T-helper 1 cell treated with Interleukin-12 subunit alpha and Interleukin-12 subunit beta and Interleukin-4 antibody, amounts not matched to agents 30 ng/mL and 1 ng/mL, for 36 hours (primary cell): ENCODE measurements at regions not wholly inside any gene's neighbourhood (a gene's known extent, or its start where the extent isn't known, plus 50 kb on each side); places are given as distances from the start of the nearest gene placed in this dataset.

ENCODE experiments used
- intact Hi-C: fragments of 100-400 bp; cut with micrococcal nuclease; formaldehyde crosslinking; loops from one replicate; pipeline ENCODE4 v1.15.1; 2024

DNA sequence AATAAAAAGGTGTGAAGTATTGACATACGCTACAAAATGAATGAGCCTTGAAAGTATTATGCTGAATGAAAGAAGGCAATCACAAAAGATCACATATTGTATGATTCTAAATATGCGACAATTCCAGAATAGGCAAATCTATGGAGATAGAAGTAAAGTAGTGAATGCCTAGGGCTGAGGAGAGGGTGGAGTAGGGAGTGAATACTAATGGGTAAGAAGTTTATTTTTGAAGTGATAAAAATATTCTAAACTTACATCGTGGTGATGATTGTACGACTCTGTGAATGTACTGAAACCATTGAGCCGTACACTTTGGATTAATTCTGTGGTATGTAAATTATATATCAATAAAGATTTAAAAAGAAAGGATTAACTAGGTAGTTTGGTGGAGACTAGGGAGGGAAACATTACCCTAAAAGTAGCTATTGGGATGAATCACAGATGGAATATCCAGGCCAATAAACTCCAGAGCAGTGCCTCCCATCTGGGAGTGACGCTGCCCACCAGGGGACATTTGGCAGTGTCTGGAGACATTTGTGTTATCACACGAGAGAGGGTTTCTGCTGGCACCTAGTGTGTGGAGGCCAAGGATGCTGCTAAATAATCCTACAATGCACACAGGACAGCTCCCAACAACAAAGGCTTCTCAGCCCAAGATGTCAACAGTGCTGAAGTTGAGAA lies 214.2 kb upstream of the PCSK2 start:
- intact Hi-C loops = no loop called here

DNA sequence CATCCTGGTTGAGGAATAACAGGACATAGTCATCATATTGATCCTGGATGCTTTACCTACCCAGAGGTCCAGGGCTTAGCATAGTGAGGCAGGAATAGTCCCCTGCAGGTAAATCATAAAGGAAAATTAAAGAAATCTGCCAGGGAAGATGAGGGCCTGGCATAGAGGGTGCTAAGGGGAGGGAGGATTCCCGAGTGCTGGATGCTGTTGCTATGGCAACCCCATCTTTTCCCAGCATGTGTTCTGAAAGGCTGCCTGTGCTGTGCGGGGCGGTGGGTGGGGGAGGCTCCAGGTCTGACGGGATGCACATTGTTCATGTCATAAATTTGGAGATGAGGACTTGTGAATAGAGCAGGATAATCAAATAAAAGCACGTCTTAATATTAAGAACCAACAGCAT lies 212.6 kb upstream of the PCSK2 start:
- intact Hi-C loops = no loop called here

DNA sequence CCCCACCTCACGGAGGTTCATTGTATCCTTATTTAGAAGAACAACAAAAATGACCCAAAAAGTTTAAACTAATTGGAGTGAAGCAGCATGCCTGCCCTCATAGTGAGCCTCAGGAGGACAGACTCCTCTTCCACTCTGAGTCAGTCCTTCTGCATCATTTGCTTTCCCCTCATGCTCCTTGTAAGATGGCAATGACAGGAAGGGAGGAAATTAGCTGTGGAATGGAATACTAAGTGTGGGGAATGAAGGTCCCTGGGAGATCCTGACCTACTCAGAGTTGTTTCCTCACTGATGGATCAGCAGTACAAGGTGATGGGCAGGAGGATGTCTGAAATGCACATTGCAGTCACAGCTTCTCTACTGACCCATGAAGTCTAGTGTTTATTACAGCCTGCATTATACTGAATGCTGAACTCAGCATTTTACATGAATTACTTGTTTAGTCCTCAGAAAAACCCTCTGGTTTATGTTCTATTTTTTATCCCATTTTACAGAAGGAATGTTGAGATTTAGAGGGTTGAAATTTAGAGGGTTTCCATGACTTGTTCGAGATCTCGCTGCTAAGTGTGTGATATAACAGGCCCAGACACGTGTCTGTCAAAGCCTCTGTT lies 212.0 kb upstream of the PCSK2 start:
- intact Hi-C loops = no loop called here

DNA sequence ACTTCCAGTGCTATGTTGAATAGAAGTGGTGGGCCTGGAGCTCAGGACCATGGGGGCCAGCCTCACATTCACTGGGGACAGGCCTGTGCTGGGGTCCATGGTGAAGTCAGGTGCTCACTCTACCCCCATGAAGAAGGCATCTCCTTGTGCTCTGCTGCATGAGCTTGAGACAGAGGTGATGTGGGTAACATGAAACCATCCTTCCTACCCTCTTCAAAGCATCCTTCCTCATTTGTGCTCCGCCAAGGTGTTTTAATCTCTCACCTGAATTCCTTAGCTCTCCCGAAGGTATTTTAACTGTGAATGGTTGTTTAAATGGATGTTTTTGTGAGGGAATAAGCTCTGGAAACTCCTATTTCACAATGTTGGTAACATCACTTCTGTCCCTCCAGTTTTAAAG lies 209.6 kb upstream of the PCSK2 start:
- intact Hi-C loops = no loop called here

DNA sequence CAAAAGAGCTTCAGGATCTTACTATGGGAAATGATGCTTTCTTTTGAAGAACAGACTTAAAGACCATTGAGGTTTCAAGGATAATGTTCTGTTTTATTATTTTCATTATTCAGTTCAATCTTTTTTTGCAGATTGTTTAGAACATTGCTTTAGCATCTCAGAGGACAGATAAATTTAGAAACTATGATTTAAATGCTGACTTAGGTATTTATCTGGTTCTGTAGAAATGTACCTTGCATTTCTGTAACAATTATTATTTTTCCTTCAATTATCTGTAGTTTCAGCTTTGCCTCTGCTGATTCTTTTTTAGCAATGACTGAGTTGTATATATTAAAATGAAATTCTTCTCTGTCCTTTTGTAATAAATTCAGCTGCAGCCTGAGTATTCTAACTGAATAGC lies 205.4 kb upstream of the PCSK2 start:
- intact Hi-C loops = no loop called here

DNA sequence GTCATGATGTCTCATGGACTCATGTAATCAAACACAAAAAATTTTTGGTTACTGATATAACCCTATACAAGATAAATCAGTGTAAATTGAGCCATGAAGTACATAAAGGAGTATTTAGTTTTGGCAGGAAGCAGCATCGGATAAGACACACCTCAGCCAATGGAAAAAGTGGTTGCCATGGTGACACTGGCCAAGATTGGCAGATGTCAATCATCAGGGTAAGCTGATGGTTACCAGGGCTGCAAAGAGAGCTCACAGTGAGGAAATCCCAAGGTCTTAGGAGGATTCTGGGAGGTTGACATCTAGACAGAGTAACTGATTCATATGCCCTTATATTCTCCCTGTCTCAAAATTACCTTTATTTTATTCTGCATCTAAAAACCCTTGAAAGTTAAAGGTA lies 203.8 kb upstream of the PCSK2 start:
- intact Hi-C loops = no loop called here

DNA sequence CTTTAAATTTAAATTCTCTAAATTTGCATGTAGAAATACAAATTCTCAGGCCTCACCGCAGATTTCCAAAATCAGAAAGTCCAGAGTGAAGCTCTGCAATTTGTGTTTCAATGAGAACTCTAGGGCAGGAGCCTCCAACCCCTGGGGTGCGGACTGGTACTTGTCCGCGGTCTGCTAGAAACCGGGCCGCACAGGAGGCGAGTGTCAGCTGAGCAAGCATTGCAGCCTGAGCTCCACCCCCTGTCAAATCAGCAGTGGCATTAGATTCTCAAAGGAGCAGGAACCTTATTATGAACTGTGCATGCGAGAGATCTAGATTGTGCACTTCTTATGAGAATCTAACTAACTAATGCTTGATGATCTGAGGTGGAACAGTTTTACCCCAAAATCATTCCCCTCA lies 203.0 kb upstream of the PCSK2 start:
- intact Hi-C loops = no loop called here

DNA sequence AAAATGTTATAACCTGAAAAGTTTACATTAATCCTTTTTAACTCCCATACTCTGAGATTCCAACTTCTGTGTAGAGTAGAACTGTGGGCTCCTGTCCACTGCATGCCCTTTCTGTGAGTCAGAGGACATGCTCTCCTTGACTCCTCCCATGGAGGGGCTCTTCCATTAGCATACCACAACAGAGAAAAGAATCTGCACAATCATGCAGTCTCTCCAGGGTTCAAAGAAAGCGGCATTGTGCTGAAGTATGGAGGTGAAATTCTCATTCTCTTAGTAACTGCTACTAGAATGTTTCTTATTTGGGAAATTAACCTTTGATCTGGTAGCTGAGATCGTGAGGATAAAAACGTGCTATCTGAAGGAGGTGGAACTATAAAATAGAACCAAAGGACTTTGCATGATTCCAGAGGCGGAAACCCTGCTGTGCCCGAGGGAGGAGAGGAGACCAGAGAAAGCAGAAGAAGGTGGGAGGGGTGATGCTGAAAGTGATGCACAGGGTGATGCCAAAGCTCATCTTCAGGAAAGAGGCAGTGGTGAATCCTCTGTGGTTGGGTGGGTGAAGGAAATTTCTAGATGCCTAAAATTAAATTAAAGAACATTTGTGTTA lies 202.2 kb upstream of the PCSK2 start:
- intact Hi-C loops = no loop called here

DNA sequence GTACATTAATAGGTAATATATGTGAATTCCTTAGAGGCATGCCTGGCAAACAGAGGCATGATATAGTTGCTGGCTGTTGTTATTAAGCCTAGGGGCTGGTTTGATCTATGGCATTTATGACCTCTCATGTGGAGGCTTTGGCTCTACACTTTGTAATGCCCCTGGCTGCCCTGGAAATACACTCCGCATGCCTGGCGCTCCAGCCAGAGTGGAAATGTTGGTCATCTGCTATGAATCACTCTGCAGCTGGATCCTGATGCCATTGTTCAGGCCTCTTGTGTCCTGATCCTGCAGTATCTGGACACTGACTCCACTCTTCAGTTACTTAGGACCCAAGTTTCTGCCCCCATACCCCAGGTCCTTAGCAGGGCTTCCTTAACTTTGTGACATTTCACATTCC lies 200.5 kb upstream of the PCSK2 start:
- intact Hi-C loops = no loop called here

DNA sequence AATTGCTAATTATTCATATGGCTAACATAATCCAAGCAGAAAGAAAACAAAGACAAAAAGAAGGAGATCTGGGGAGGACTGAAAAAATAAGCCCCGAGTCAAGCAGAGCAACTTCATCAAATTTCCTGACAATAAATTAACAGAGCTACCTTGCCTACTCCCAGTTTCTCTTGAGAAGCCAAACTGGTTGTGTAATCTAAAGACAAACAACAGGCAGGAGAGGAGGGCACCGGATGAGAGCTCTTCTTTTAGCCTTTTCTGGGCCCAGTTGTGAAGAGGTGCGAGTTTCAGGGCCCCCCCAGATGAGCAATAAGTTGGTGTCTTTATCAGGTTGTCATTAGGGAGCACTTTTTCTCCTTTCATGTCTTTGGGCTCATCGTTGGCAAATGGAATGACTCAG lies 197.1 kb upstream of the PCSK2 start:
- intact Hi-C loops = no loop called here

DNA sequence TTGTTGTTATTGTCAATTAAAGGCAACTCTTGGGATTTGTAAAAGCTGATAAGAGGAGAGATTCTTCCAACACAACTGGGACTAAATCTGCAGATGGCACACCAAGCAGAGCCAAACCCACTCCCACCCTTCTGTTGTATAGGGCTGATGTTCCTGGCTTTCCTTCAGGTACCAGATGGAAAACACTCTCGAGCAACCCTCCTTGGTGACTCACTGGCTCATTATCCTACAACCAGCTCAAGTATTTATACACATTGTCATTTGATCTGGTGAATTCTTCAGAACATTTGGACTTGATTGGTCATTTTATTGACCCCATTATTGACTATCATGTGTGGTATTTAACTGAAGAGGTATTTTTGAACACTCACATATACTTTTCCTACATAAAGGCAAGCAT lies 190.3 kb upstream of the PCSK2 start:
- intact Hi-C loops = no loop called here

DNA sequence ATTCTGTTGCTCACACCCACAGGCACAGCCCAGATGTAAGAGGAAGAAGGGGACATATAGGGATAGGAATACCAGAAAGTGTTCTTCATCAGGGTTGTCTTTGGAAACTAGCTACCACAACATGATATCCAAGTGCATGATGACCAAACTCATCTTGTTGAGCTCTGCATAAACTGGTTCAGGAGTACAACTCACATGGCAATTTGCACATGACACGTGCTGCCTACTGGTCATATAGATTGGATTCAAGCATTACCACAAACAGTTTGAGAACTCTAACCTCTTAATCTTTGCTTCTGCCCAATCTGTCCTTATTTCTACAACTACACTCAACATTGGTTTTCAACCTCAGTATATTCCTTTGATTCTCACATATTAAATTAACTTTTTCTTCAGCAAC lies 184.7 kb upstream of the PCSK2 start:
- intact Hi-C loops = no loop called here

DNA sequence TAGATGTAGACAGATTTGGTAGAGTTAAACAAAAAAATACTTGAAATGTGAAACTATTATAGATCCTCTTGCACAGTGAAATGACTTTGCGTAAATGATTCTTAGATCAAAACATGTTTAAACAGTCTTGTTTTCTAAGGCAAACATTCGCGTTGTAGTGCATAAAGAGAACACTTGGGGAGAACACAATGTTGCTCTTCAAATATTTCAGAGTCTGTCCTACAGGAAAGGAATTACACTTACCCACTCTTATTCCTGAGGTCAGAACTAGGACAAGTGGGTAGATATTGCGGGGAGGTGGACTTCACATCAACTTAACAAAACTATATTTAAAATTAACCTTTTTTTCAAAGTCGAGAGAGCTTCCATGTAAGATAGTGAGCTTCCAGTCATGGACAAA lies 183.5 kb upstream of the PCSK2 start:
- intact Hi-C loops = no loop called here

DNA sequence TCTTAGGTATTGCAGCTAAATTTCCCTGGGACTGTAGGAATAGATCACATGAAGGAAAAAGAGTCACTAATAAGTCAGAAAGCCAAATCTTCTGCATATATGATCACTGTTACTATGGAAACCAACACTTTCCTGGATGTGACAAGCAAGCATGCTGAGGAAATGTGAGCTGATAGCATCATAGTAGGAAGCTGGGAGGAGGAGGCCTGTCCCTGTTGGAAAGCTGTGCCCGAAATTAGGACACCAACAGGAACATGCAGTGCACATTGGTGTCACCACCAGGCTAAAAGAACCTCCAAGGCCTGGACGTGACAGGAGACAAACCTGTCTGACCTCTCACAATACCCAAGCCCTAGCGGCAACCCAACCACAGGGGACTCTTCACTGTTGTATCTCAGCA lies 181.9 kb upstream of the PCSK2 start:
- intact Hi-C loops = no loop called here

DNA sequence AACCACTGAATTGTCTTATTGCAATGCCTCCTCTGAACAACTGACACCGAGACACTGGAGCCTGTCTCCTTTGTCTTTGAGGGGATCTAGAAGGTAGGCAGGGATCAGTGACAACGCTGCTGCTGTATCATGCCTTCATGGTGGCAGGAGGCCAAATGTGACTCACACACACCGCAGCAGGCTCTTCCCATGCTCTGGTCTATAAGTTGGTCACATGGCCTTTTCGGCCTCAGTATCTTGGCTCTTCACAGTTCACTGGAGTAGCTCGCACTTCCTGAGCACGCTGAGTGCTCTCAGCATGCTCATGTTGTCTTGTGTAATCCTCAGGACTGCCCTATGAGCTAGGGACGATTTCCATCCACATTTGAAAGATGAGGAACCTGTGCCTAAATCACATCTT lies 167.4 kb upstream of the PCSK2 start:
- intact Hi-C loops = no loop called here

DNA sequence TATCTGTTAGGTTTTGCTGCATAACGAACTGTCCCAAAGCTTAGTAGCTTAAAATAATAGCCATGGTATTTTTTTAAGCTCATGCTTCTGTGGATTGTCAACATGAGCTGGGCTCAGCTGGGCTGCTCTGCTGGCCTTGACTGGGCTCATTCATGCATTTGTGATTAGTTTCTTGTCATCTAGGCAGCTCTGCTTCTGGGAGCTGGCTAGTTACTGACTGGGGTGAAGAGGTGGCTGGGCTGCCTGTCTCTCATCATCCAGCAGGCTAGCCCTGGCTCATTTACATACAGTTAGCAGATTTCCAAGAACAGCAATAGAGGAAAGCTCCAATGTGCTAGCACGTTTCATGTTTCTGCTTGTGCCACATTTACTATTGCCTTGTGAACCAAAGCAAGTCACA lies 165.1 kb upstream of the PCSK2 start:
- intact Hi-C loops = no loop called here

DNA sequence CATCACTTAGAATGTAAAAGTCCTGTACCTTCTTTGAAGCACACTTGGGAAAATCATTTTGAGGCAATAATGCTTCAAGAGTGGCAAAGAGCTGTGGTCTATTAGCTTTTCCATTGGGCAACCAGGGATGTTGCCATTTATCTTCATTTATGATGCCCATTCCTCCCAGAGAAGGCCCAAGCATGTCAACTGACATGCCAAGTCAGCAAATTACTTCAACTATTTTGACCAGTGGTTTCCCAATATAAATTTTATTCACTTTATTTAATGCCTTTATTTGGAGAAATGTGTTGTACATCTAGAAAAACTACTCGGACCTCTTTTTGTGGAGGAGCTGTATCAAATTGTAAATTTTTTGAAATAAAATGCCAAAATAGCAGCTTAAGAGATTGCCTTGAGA lies 164.1 kb upstream of the PCSK2 start:
- intact Hi-C loops = no loop called here

DNA sequence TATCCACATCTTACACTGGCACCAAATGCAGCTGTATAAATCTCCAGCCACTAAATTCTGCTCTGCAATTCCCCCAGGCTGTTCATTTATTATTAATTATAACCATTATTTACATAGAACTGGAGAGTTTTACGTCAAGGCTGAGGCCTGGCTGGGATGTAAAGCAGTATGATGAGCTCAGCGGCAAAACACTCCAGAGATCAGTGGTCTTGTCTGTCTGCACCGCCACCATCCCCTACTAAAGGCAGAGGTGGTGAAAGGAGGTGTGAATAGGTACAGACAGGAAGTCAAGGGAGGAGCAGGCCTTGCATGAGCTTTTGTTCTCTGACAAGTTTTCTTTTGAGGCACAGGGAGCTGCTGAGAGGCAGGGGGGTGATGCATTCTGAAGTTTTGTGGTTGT lies 159.9 kb upstream of the PCSK2 start:
- intact Hi-C loops = no loop called here

DNA sequence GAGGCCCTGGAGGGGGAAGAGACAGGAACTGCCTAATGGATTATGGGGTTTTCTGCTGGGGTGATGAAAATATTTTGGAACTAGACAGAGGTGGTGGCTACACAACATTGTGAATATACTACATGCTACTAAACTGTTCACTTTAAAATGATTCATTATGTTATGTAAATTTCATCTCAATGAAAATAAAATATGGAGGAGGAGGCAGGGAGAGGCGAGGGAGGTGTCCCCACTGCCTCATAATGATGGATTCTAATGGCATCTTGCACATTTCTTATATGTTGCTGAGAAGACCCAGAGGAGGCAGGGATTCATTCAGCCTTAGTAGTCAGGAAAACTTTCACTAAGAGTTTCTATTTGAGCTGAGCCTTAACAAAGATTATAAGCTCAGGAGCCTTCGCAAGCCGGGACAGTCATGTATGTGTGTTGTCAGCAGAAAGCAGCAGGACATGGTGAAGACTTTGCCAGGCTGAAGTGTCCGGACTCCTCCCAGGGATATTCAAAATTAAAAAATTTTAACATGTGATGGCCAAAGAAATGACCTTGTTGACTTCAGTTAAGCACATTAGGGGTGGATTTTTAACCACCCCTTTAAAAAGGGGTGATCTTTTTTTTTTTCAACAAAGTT lies 158.6 kb upstream of the PCSK2 start:
- intact Hi-C loops = no loop called here

DNA sequence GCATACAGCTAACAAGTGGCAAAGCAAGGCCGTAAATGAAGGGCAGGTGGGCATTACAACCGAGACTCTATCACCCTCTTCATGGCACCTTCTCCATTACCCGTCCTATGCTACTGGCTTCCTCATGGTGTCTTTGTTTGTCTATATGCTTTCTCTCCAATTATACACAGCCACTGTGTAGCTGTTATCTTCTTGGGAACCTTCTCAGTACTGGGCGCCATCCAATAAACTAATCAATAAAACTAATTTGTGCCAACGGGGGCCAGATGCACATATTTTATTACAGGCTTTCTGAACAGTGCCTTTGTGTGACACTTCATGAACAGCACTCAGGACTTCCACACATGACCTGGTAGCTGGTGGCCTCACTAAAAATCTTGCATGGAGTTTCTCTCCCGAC lies 149.8 kb upstream of the PCSK2 start:
- intact Hi-C loops = no loop called here

DNA sequence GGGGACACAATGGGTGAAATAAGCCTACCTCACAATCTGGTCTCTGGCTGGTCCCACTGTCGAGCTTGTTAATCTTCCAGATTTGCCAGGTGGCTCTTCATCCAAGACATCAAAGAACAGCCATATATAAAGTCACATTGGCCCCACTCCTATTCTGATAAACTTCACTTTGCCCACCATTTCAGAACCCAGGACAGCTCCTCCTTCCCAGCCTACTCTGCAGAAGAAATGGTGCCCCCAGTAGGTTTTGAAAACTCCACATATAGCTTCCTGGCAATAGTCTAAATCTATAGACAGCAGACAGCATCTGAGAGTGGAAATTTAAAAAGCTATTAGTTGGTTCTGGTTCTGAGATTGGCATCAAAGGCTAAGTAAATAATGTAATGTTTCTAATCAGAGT lies 143.1 kb upstream of the PCSK2 start:
- intact Hi-C loops = no loop called here

DNA sequence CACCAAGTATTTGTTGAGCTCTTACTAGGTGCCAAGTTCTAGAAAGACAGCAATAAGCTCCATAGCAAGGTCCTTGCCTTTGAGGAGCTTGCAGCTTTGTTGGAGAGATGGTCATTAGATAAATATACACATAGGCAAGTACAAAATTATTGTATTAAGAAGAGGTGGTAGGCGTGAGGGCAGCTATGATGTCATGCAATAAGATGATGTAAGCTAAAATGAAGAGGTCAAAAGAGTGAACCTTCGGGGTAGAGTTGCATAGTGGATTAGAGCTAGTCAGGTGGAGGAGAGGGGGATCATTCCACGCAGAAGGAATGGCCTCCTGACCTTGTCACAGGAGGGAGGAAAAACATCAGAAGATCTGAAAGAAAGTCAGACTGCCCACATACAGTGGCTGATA lies 141.9 kb upstream of the PCSK2 start:
- intact Hi-C loops = no loop called here

DNA sequence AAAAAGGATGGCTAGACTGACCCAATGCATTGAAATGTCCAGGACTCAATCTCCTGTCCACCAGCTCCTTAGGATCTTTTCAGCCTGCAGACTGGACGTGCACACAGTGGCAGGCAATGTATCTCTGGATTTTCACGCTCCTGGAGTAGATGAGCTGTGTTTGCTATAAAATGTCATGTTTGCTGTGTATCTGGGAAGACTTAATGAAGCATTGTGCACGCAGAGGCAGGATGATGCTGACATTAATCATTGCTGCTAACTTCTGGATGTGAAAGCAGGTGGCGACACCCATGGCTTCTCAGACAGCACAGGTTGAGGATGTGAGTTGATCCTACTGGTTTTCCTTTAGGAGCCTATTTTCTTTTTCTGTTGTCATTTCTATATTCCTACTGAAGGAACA lies 133.1 kb upstream of the PCSK2 start:
- intact Hi-C loops = no loop called here
